GM12864 (cell line): ENCODE measurements at regions not wholly inside any gene's neighbourhood (a gene's known extent, or its start where the extent isn't known, plus 50 kb on each side); places are given as distances from the start of the nearest gene placed in this dataset.

Experiments used
- DNase-seq: peaks from one replicate; pipeline ENCODE4 v3.0.0-alpha.2; 2011; ENCODE audit warnings: low read depth
- H3K4me3 ChIP-seq: 2 replicates; pipeline ENCODE4 v1.5.1; 2011; ENCODE audit warnings: mild to moderate bottlenecking, low read depth, low read length, control low read depth
- TF ChIP-seq, protein P1 (sequence below): IDR thresholded peaks from 2 replicates; pipeline ENCODE4 v1.5.1; 2011; ENCODE audit warnings: low read depth, mild to moderate bottlenecking, moderate library complexity, low read length, control low read depth, inconsistent platforms; ENCODE audit errors: missing control alignments

DNA sequence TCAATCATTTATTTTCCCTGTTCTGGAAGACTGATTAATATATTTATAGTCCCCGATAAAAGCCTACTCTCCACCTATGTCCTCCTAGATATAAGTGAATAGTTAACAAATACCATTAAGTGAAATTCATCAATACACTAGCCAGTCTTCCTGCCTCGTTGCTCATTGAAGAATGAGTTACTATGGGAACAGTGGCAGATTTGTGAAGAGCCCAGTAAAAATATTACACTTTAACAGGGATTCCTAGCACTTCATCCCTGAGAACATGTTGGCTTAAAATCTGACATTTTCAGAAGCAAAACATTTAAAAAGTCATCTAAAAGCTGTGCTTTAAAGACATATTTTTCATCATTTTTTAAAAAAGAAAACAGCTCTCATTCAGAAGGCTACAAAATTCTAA lies 848.7 kb upstream of the NXPH2 start:
- H3K4me3 ChIP-seq: no peak overlapping the region
- DNase-seq: no peak
- TF ChIP-seq, protein P1, sequence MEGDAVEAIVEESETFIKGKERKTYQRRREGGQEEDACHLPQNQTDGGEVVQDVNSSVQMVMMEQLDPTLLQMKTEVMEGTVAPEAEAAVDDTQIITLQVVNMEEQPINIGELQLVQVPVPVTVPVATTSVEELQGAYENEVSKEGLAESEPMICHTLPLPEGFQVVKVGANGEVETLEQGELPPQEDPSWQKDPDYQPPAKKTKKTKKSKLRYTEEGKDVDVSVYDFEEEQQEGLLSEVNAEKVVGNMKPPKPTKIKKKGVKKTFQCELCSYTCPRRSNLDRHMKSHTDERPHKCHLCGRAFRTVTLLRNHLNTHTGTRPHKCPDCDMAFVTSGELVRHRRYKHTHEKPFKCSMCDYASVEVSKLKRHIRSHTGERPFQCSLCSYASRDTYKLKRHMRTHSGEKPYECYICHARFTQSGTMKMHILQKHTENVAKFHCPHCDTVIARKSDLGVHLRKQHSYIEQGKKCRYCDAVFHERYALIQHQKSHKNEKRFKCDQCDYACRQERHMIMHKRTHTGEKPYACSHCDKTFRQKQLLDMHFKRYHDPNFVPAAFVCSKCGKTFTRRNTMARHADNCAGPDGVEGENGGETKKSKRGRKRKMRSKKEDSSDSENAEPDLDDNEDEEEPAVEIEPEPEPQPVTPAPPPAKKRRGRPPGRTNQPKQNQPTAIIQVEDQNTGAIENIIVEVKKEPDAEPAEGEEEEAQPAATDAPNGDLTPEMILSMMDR: no peak

DNA sequence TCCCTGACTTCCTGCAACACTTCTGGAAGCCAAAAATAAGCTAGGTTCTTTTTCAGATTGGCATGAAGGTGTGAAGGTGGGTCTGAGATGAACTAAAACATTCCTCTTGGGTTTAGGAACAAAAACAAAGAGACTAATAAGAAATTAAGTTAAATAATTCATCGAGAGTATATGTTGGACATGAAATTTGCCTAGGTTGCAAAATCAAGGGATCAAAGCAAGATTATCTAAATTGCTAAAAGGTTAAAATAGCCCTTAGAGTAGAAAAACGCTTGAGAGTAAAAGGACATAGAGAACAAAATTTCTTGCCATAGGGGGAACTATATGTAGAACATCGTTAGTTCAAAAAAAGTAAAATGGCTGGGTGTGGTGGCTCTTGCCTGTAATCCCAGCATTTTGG lies 845.9 kb upstream of the NXPH2 start:
- no peak overlapping the region for H3K4me3 ChIP-seq
- TF ChIP-seq, protein P1: no peak
- no peak for DNase-seq

DNA sequence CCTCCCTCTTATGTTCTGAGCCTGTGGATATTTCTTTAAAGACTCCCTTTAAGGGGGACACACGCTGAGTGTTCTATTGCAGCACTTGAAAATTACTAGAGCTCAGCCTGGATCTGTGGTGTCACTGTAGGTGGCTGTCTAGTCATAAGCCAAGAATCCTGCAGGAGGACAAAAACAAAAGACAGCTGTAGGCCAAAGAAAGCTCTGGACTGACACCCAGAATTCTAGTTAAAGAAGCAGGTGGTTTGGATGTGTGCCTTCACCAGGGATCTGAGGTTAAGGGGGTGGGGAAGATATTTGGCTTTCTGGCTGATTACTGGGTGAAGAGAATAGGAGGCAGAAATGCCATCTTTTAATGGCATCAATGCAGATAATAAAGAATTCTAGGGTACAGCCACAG lies 842.5 kb upstream of the NXPH2 start:
- TF ChIP-seq, protein P1: no peak
- no peak for DNase-seq
- no peak overlapping the region for H3K4me3 ChIP-seq

DNA sequence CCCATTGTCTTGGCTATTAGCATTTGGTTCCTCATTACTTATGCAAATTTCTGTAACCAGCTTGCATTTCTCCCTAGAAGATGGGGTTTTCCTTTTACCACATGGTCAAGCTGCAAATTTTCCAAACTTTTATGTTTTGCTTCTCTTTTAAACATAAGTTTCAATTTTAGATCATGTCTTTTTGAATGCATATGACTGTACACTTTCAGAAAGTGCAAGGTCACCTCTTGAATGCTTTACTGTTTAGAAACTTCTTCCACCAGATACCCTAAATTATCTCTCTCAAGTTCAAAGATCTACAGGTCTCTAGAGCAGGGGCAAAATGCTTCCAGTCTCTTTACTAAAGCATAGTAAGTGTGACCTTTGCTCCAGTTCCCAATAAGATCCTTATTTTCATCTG lies 837.6 kb upstream of the NXPH2 start:
- no peak for DNase-seq

DNA sequence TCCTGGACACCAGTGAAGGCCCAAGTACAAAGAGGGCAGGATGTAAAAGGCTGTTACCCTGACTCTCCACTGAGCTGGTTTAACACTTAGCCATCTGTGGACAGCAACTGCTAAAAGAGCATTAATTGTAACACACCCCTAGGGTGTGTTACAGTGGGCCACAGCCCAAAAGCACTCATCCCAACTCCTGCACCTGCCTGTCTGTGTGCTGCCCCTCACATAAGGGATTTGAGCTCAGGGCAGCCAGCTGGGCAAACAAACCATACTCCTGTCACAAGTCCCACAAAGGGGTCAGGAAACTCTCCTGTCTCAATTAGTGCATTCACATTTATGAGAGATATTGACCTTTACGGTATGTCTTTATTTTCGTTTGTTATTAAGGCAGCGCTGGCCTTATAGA lies 833.1 kb upstream of the NXPH2 start:
- no peak overlapping the region for H3K4me3 ChIP-seq
- DNase-seq: no peak
- TF ChIP-seq, protein P1: no peak

More for the DNA sequence above, 837.6 kb upstream of the NXPH2 start:
- TF ChIP-seq, protein P1: no peak
- H3K4me3 ChIP-seq: no peak overlapping the region

DNA sequence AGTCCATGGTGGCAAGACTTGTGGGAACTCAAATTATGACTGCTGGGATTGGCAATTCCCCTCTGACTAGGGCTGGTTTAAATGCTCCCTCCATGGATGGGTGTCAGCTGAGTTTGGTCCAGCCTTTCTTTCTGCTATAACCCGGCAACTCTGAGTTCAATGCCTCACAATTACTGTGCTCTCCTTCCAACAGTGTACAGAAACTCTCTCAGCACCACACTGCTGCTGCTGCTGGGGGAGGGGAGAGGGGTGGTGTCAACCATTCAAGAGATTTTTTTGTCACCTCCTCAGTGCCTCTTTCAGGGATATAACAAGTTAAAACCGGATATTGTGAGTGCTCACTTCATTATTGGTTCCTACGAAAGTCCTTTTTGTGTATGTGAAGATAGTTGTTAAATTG lies 830.3 kb upstream of the NXPH2 start:
- TF ChIP-seq, protein P1: no peak
- DNase-seq: no peak
- no peak overlapping the region for H3K4me3 ChIP-seq

DNA sequence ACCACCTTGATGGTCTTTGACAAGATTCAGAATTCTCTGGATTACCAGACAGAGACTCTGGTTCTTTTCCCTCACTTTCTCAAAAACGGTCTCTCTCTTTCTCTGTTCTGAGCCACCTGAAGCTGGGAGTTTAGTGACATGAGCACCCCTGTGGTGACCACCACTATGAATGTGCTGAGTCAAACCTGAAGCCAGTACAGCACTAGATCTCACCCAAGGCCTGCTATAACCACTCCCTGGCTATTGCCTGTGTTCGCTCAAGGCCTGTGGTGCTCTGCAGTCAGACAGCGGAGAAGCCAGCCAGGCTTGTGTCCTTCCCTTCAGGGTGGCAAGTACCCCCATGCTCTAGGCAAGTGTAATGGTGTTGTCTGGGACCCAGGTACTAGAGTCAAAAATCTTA lies 828.9 kb upstream of the NXPH2 start:
- TF ChIP-seq, protein P1: no peak
- no peak for DNase-seq
- H3K4me3 ChIP-seq: no peak overlapping the region
